Osteoblast (primary cell): ENCODE measurements at regions not wholly inside any gene's neighbourhood (a gene's known extent, or its start where the extent isn't known, plus 50 kb on each side); places are given as distances from the start of the nearest gene placed in this dataset.

ENCODE experiments used
- DNase-seq: peaks from one replicate; pipeline ENCODE4 v3.0.0; 2011; ENCODE audit warnings: low spot score, mixed read lengths; ENCODE audit not compliant: insufficient read length; ENCODE audit errors: missing footprints
- H2AFZ ChIP-seq: 2 replicates; pipeline ENCODE4 v1.6.0; 2011; ENCODE audit warnings: mild to moderate bottlenecking, low read length
- H3K27ac ChIP-seq: 2 replicates; pipeline ENCODE4 v1.5.1; 2011; ENCODE audit warnings: mild to moderate bottlenecking, low read depth, low read length, moderate library complexity
- H3K27me3 ChIP-seq: 2 replicates; pipeline ENCODE4 v1.6.0; 2012; ENCODE audit warnings: mild to moderate bottlenecking, control low read depth, inconsistent platforms, low read length, moderate library complexity; ENCODE audit not compliant: insufficient read depth
- H3K36me3 ChIP-seq: 2 replicates; pipeline ENCODE4 v1.5.1; 2011; ENCODE audit warnings: mild to moderate bottlenecking, low read length, control low read depth, moderate library complexity; ENCODE audit not compliant: insufficient read depth
- H3K4me1 ChIP-seq: 2 replicates; pipeline ENCODE4 v1.5.1; 2011; ENCODE audit warnings: mild to moderate bottlenecking, low read length, control low read depth, moderate library complexity; ENCODE audit not compliant: insufficient read depth
- H3K4me2 ChIP-seq: 2 replicates; pipeline ENCODE4 v1.6.0; 2011; ENCODE audit warnings: mild to moderate bottlenecking, low read length; ENCODE audit not compliant: insufficient read depth
- H3K4me3 ChIP-seq: fragments of 200-600 bp; sonication (generic); 3 replicates; pipeline ENCODE4 v1.5.1; 2012; ENCODE audit warnings: mild to moderate bottlenecking, low read length, inconsistent platforms; ENCODE audit not compliant: insufficient read depth
- H3K79me2 ChIP-seq: 2 replicates; pipeline ENCODE4 v1.6.0; 2012; ENCODE audit warnings: mild to moderate bottlenecking, low read length, control low read depth, inconsistent platforms; ENCODE audit not compliant: insufficient read depth
- H3K9me3 ChIP-seq: 2 replicates; pipeline ENCODE4 v1.5.1; 2011; ENCODE audit warnings: low read depth, low read length, control low read depth
- H4K20me1 ChIP-seq: 2 replicates; pipeline ENCODE4 v1.6.0; 2012; ENCODE audit warnings: mild to moderate bottlenecking, low read length, control low read depth; ENCODE audit not compliant: insufficient read depth
- CTCF ChIP-seq: IDR thresholded peaks from 2 replicates; pipeline ENCODE4 v1.5.1; 2011; ENCODE audit warnings: mild to moderate bottlenecking, low read depth, low read length, moderate library complexity; ENCODE audit errors: extremely low read depth

GRCh38 chr4:135949931-135950330, 1582.4 kb downstream of the PCDH18 start:
- Histone ChIP-seq H3K4me1 (no peaks in the 10 kb centered on the region), H4K20me1 (no peaks in the 10 kb centered on the region), H3K9me3 (no peaks in the 10 kb centered on the region), H3K27ac (no peak overlapping the region), H3K4me2 (no peak overlapping the region), H3K36me3 (no peaks in the 10 kb centered on the region), H2AFZ (no peak overlapping the region), H3K4me3 (no peak overlapping the region), H3K27me3 (no peaks in the 10 kb centered on the region), H3K79me2 (no peaks in the 10 kb centered on the region)
- DNase-seq: no peak
- no peak for TF ChIP-seq CTCF

GRCh38 chr4:135948797-135949196, 1583.5 kb downstream of the PCDH18 start:
- Histone ChIP-seq H3K4me1 (no peaks in the 10 kb centered on the region), H3K9me3 (no peaks in the 10 kb centered on the region), H3K4me2 (no peak overlapping the region), H4K20me1 (no peaks in the 10 kb centered on the region), H3K27ac (no peak overlapping the region), H3K79me2 (no peaks in the 10 kb centered on the region), H3K4me3 (no peak overlapping the region), H2AFZ (no peak overlapping the region), H3K36me3 (no peaks in the 10 kb centered on the region), H3K27me3 (no peaks in the 10 kb centered on the region)
- DNase-seq: no peak
- no peak for TF ChIP-seq CTCF

- Histone ChIP-seq H3K79me2 (no peaks in the 10 kb centered on the region), H3K4me2 (no peak overlapping the region), H3K27me3 (no peaks in the 10 kb centered on the region), H3K9me3 (no peaks in the 10 kb centered on the region), H2AFZ (no peak overlapping the region), H3K36me3 (no peaks in the 10 kb centered on the region), H4K20me1 (no peaks in the 10 kb centered on the region), H3K4me3 (no peak overlapping the region), H3K4me1 (no peaks in the 10 kb centered on the region), H3K27ac (no peak overlapping the region)
- TF ChIP-seq CTCF: no peak
- DNase-seq: no peak
These were observed 1590.6 kb downstream of the PCDH18 start for GRCh38 chr4:135941671-135942070.

- no peaks in the 10 kb centered on the region for H3K4me1 ChIP-seq
- no peaks in the 10 kb centered on the region for H3K27me3 ChIP-seq
- H3K27ac ChIP-seq: no peak overlapping the region
- H4K20me1 ChIP-seq: no peaks in the 10 kb centered on the region
- DNase-seq: no peak
- H3K36me3 ChIP-seq: no peaks in the 10 kb centered on the region
- H3K4me3 ChIP-seq: no peak overlapping the region
- no peak overlapping the region for H2AFZ ChIP-seq
- no peak for TF ChIP-seq CTCF
- H3K4me2 ChIP-seq: no peak overlapping the region
- no peaks in the 10 kb centered on the region for H3K79me2 ChIP-seq
- no peaks in the 10 kb centered on the region for H3K9me3 ChIP-seq
These were observed 1598.3 kb downstream of the PCDH18 start for GRCh38 chr4:135934026-135934425.
